GM19467 (cell line): ENCODE measurements at regions not wholly inside any gene's neighbourhood (a gene's known extent, or its start where the extent isn't known, plus 50 kb on each side); places are given as distances from the start of the nearest gene placed in this dataset.

ENCODE experiments used
- ATAC-seq: cut with Tn5 transposase; IDR thresholded peaks from one replicate; pipeline ENCODE4 v1.9.1; 2021; ENCODE audit warnings: mild to moderate bottlenecking, moderate library complexity; ENCODE audit not compliant: unreplicated experiment

DNA sequence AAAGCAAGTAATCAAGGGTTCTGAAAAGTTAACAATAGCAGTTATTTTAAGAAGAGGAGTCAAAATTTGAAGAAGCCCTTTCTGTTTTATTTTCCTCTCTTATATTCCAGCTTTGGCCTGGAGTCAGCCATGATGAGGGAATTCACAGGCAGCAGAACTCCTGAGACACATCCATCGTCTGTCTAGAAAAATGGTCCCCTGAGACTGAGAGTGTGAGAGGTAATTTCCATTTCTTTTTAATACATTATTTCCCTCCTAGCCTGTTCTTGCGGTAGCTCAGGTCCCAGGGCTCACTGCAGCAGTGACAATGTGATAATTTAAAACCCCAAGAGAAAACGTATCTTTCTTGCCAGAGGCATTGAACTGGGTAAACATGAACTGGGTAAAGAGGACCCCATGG is 296.0 kb downstream of the SMOC2 start:
- no peak for ATAC-seq

DNA sequence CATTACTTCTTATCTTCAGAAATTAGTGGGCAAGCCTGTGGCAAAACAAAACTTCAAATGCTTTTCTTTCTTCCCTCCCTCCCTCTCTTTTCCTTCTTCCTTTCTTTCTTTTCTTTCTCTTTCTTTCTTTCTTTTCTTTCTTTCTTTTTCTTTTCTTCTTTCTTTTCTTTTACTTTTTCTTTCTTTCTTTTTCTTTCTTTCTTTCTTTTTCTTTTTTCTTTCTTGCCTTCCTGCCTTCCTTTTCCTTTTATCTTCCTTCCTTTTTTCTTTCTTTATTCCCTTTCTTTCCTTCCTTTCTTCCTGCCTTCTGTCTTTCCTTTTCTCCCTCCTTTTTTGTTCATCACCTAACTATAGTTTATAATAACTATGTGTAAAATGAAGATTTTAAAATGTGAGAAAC is 295.1 kb downstream of the SMOC2 start:
- no peak for ATAC-seq

DNA sequence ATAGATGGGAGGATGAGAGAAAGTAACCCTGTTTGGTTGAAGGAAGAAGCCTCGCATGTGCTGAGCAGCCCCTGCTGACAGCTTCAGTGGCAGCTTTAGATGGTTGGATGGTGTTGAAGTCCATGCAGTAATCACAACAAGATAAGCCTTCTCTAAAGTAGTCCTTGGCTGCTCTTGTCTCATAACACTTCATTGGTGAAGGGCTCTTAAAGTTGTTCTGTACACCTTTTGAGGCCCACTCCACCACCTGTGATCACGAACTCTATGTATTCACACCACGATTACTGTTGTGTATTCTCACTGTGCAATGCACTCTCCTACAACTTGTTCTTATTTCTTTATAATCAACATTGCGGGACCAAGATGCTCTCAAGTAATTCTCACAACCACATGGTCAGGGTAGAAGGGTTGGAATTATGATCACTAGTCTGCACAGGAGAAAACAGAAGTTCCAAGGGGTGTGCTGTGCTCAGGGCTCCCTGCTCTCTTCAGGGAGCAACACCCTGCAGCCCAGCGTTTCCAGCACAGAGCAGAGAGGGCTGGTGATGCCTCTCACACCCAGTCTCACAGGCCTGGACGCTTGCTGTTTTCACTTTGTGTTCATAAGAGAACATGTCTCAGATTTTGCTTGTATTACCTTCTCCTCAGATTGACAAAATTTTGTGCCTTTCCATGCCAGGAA is 294.4 kb downstream of the SMOC2 start:
- ATAC-seq: no peak

DNA sequence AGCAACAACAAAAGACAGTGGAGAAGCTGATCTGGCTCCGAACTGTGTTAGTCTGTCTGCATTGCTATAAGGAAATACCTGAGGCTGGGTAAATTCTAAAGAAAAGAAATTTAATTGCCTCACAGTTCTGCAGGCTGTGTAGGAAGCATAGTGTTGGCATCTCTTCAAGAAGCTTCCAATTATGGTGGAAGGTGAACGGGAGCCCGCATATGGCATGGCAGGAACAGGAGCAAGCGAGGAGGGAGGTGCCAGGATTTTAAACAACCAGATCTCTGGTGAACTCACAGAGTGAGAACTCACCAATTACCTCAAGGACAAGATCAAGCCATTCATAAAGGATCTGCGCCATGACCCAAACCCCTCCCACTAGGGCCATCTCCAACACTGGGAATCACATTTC is 293.5 kb downstream of the SMOC2 start:
- ATAC-seq: no peak

DNA sequence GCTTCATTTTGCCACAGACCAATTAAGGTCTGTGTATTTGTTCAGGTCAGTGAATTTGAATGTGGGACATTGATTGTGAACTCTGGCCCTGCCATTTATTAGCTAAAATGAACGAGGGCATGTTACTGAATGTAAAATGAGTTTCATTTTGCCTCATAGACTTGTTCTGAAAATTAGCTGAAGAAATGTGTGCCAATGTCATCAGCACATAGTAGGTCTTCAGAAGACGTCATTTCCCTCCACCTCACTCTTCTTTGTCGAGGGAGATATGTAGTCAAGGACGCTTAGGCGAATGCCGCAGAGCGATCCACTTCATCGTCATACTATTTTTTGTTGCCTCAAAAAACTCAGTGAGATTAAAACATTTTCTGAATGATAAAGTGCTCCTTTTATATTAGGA is 291.7 kb downstream of the SMOC2 start:
- ATAC-seq: no peak

DNA sequence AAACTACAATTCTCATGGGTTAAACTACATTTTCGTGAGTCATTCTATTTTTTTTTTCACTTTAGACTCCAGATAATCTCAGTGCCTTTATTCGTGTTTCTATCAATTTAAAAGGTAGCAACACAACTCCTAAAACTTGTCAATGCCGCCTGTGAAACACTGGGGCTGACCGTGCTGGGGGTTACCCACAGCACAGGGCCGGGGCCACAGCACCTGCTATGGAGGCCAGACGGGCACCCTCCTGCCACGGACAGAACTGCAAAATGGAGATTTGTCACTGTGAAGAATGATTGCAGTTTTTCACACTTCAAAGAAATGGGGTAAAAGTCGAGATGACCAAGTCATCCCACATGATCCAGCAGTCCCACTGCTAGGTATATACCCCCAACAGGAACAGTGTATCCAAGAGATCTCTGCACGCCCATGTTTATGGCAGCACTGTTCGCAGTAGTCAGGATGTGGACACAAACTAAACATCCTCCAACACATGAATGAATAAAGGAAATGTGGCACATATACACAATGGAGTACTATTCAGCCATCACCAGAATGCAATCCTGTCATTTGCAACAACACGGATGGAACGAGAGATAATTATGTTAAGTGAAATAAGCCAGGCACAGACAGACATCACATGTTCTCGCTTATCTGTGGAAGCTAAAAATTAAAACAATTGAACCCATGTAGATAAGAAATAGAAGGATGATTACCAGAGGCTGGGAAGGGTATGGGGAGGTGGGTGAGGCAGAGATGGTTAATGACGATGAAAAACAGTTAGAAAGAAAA is 290.1 kb downstream of the SMOC2 start:
- ATAC-seq: no peak

DNA sequence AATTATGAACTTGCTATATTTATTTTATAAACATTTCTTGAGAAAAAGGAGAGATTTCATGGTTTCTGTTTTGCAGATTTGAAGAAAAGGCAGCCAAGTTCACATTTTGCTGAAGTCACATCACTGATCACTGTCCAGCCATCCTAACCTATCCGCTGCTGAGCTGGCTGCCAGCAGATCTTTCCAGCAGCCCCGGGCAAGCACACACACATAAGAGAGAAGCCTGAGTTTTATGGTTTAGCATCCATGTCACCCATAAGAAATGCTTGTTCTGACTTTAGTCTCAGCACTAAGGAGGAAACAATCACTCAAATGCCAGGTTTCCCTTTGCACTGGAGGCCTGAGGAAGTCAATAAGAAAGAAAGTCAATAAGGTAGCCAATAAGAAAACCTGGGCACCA is 287.1 kb downstream of the SMOC2 start:
- no peak for ATAC-seq

DNA sequence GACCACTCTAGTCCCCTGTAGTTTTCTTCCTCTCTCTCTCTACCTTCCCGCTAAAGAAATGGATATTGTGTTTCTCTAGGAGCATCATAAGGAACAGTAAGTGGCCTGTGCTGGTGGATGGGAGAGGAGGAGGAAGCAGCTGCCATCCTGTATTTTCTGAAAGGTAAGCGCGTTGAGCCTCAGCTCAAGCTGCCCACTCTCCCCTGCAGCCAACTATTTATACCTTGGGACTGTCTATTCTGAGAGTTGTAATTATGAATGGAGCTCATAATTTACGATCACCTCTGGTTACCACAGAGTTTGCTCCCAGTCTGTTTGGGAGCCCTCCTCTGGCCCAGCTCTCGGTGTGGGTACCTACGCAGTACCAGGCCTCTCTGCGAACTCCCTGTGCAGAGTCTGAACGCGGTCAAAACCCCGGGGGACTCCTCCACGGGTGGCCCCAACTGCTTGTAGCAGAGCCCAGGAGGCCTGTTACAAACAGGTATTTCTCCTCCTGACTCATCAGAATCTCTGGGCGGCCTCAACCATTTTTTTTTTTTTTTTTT is 285.4 kb downstream of the SMOC2 start:
- no peak for ATAC-seq

DNA sequence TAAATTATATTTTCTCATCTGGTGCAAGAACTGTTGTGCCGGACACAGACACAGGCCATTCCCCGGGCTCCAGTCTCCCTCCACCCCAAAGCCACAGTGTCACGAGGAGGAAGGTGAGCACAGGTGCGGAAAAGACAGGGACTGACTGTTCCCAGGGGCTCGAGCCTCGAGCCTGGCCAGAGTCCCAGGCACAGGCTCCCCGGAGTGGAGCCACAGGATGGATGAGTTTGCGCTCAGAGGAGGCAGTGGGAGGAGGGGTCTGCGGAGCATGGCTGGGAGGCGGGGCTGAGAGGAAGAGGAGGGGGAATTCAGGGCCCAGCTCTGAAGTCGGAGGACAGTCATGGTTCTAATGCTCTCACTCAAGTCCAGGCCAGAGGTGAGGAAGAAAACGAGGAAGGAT is 284.8 kb downstream of the SMOC2 start:
- no peak for ATAC-seq

DNA sequence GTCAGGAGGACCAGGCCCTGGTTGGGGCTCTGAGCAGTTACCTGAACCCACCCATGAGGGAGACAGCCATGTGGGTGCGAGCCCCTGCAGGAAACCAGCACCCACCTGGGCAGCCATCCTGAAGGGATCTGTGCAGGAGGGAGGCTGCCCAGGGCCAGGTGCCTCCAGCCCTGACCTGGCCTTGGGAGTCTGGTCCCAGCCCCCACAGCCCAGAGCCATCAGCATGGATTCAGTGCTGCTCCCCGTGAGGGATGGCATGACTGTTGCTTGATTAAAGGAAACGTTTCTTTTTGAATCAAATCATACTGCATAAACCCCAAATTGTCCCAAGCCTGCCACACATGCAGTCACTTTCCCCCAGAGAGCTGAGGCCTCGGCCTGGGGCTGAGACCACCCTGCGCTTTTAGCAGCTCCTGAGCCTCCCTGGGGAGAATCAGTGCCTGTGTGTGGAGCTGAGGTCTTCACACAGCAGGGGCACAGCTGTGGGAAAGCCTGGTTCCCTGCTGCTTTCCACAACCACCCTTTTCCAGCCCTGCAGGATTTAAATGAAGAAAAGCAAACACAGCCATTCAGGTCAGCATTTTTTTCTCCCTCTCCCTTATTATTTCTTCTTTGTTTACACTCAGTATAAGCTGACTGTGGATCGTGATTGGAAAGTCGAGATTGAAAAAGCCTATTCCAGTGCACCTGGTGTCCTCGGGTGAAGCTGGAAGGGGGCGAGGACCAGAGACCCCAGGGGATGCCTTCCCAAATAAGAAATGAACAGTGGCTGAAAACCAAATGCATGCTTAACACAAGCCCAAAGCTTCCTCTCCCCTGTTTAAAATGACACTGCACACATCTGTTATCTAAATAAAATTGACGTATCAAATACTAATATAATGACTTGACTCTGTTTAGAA is 283.9 kb downstream of the SMOC2 start:
- no peak for ATAC-seq

DNA sequence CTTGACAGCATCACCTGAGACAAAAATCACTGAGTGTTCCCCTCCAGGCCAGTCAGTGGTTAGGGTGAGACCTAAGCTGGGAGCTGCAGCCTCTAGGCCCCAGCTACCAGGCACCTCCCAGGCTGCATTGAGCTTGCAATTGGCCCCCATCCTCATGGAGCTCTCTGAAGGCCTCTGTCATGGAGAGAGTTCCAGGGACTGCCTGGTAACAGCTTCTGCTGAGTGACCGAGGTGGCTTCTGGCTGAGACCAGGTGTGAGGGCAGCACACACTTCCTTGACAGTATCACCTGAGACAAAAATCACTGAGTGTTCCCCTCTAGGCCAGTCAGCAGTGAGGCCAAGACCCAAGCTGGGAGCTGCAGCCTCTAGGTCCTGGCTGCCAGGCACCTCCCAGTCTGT is 283.0 kb downstream of the SMOC2 start:
- ATAC-seq: no peak

DNA sequence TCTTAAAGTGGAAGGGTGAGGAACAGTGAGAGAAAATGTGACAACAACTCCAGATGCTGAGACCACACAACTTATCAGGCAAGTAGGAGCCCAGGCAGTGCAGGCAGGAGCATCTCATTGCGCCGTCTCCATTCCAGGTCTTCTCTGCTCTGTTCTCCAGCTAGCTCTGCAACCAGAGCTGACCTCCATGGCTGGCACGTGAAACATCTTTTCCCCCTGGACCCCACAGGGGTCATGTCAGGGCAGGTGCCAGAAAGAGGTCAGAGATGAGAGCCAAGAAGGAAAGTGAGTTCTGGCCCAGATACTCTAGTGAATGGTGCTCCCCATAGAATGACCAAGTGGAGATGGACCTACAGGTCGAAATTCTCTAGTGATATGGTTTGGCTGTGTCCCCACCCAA is 281.4 kb downstream of the SMOC2 start:
- ATAC-seq: no peak

DNA sequence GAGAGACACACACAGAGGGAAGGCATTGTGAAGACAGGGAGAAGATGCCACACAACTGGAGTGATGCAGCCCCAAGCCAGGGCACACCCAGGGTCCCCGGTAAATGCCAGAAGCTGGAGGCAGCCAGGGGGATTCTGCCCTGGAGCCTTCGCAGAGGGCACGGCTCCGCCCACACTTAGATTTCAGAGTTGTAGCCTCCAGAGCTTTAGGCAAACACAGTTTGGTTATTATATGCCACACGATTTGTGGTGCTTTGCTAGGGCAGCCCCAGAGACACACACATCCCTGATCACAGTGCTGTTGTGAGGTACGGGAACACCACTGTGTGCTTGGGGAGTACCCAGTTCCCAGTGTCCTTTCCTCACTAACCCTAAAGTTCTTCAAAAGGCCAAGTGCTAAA is 280.6 kb downstream of the SMOC2 start:
- no peak for ATAC-seq

DNA sequence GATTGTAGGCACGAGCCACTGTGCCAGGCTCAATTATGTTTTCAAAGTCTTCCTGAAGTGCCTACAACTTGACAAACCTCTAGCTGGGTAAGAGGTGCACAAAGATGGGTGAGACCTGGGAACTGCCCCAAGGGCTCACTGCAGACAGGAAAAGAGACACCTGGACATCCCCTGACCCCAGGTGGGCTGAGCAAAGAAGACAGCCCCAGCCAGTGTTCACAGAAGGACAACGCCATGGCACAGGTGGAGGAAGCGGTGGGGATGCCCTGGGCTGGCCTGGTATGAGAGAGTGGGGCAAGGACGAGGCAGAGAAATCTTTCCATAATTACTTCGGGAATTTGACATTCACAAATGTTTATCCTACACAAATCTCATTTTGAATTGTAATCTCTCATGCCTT is 278.9 kb downstream of the SMOC2 start:
- ATAC-seq: no peak

DNA sequence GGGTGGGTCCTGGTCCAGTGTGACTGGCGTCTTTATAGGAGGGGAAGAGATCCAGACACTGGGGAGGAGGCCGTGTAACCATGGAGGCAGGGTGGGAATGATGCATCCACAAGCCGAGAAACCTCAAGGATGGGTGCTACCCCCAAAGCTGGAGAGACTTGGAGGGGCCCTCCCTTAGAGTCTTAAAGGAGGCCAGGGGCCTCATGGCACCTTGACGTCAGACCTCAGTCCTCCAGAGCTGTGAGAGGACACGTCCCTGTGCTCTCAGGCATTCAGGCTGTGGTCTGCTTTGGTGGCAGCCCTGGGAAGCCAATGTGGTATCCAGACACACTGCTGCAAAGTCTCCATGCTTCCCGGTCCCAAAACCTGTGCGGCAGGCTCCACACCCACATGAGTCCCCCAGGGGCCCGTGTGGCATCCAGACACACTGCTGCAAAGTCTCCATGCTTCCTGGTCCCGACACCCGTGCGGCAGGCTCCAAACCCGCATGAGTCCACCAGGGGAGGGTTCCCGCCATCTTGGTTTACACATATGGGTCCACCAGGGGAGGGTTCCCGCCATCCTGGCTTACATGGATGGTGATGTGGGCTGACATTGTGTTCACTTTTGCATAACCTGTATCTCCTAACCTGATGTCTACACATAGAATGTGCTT is 278.0 kb downstream of the SMOC2 start:
- ATAC-seq: no peak
